HEK293 (cell line): ENCODE measurements at regions not wholly inside any gene's neighbourhood (a gene's known extent, or its start where the extent isn't known, plus 50 kb on each side); places are given as distances from the start of the nearest gene placed in this dataset.

Source experiments
- CTCF ChIP-seq: fragments of 450-650 bp; formaldehyde crosslinking; IDR thresholded peaks from 2 replicates; pipeline ENCODE4 v1.5.1; 2016; ENCODE audit warnings: missing biosample characterization, missing genetic modification characterization
- HIC1 ChIP-seq: fragments of 450-650 bp; formaldehyde crosslinking; IDR thresholded peaks from 2 replicates; pipeline ENCODE4 v1.5.1; 2016; ENCODE audit warnings: missing biosample characterization, missing genetic modification characterization
- RBAK ChIP-seq: fragments of 450-650 bp; formaldehyde crosslinking; IDR thresholded peaks from 2 replicates; pipeline ENCODE4 v1.5.1; 2016; ENCODE audit warnings: missing biosample characterization, missing genetic modification characterization

- TF ChIP-seq RBAK (tag by site-specific recombination) = no peak
- no peak for TF ChIP-seq CTCF
- no peak for TF ChIP-seq HIC1 (tag by site-specific recombination)
Measured at GRCh38 chr5:168171901-168172759, 119.3 kb upstream of the WWC1 start.
